Tibial nerve (tissue), 4 donors: ENCODE measurements at regions not wholly inside any gene's neighbourhood (a gene's known extent, or its start where the extent isn't known, plus 50 kb on each side); places are given as distances from the start of the nearest gene placed in this dataset.

Experiments used
- CTCF ChIP-seq, 5 experiments: fragments of 200-600 bp in 3 of 5; fragments of 450-650 bp in 2 of 5; sonication (generic) in 3 of 5; IDR thresholded peaks; one replicate each; pipeline ENCODE4 v1.5.1; 2016 to 2019; ENCODE audit warnings: antibody characterized with exemption in 5 of 5, mild to moderate bottlenecking in 3 of 5, moderate library complexity in 2 of 5
- EP300 ChIP-seq, 2 donors: sonication (generic); formaldehyde crosslinking; IDR thresholded peaks; one replicate each; pipeline ENCODE4 v1.6.1; 2017; ENCODE audit warnings: antibody characterized with exemption in 2 of 2, mild to moderate bottlenecking in 1 of 2
- POLR2A ChIP-seq, 2 donors: fragments of 450-650 bp; IDR thresholded peaks; one replicate each; pipeline ENCODE4 v1.6.1; 2017; ENCODE audit warnings: antibody characterized with exemption in 2 of 2, mild to moderate bottlenecking in 2 of 2, moderate library complexity in 2 of 2

DNA sequence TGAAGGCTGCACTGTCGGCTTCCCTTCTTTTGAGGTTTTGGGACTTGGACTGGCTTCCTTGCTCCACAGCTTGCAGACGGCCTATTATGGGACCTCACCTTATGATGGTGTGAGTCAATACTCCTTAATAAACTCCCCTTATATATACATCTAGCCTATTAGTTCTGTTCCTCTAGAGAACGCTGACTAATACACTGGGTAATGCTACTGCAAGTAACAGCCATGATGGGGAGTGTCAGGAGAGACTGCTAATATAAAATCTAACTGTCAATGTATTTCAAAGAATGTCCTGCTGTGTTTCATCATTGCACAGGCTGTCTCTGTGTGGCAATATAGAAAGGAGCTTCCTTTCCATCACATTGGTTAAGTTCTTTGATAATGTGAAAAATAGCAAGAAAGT, 57.7 kb upstream of the UST start:
- TF ChIP-seq CTCF (IDR thresholded peaks at IDR 0.05) (no peak), EP300 (IDR thresholded peaks at IDR 0.05) (no peak), POLR2A (IDR thresholded peaks at IDR 0.05) (no peak)
